CD4-positive, alpha-beta T cell treated with Interleukin-10 for 1 hour (primary cell): ENCODE measurements at regions not wholly inside any gene's neighbourhood (a gene's known extent, or its start where the extent isn't known, plus 50 kb on each side); places are given as distances from the start of the nearest gene placed in this dataset.
"Not testable (repeated sequence)": the region's sequence is repeated elsewhere in the genome, so short reads cannot be mapped to it uniquely, and the experiment has no call there.

Experiments
- DNase-seq: peaks from one replicate; pipeline ENCODE4 v3.0.0-alpha.2; 2020

- no peak for DNase-seq
Observed at GRCh38 chr11:49499117-49499516, 290.7 kb upstream of the FOLH1 start.

- no peak for DNase-seq
Observed at GRCh38 chr11:49505231-49505630, 296.8 kb upstream of the FOLH1 start.

GRCh38 chr11:49526240-49526829, 317.9 kb upstream of the FOLH1 start:
- DNase-seq, result peak; percentile 7

GRCh38 chr11:49533204-49533603, 324.8 kb upstream of the FOLH1 start:
- DNase-seq, result no peak

GRCh38 chr11:49538927-49539326, 330.5 kb upstream of the FOLH1 start:
- DNase-seq, result not testable (repeated sequence)

GRCh38 chr11:49558261-49558847, 350.0 kb upstream of the FOLH1 start:
- not testable (repeated sequence) for DNase-seq

- not testable (repeated sequence) for DNase-seq
Observed at GRCh38 chr11:49560593-49560992, 352.2 kb upstream of the FOLH1 start.

GRCh38 chr11:49561240-49561880, 353.0 kb upstream of the FOLH1 start:
- DNase-seq, result not testable (repeated sequence)

- DNase-seq, result not testable (repeated sequence)
Observed at GRCh38 chr11:49562262-49562661, 353.9 kb upstream of the FOLH1 start.

GRCh38 chr11:49579492-49579891, 371.1 kb upstream of the FOLH1 start:
- DNase-seq, result not testable (repeated sequence)

- DNase-seq, result not testable (repeated sequence)
Observed at GRCh38 chr11:49585495-49585894, 366.7 kb upstream of the OR4C13 start.

- not testable (repeated sequence) for DNase-seq
Observed at GRCh38 chr11:49608892-49609291, 343.3 kb upstream of the OR4C13 start.

- not testable (repeated sequence) for DNase-seq
Observed at GRCh38 chr11:49623872-49624271, 328.3 kb upstream of the OR4C13 start.

GRCh38 chr11:49670705-49671104, 281.5 kb upstream of the OR4C13 start:
- DNase-seq, result not testable (repeated sequence)

- DNase-seq, result not testable (repeated sequence)
Observed at GRCh38 chr11:49702121-49702520, 250.1 kb upstream of the OR4C13 start.

GRCh38 chr11:49750447-49750846, 201.7 kb upstream of the OR4C13 start:
- not testable (repeated sequence) for DNase-seq

GRCh38 chr11:49750960-49751359, 201.2 kb upstream of the OR4C13 start:
- not testable (repeated sequence) for DNase-seq

- not testable (repeated sequence) for DNase-seq
Observed at GRCh38 chr11:49780791-49781190, 171.4 kb upstream of the OR4C13 start.

- DNase-seq, result not testable (repeated sequence)
Observed at GRCh38 chr11:49782000-49782399, 170.2 kb upstream of the OR4C13 start.

GRCh38 chr11:49783841-49784240, 168.3 kb upstream of the OR4C13 start:
- not testable (repeated sequence) for DNase-seq

- DNase-seq, result not testable (repeated sequence)
Observed at GRCh38 chr11:49789787-49790186, 162.4 kb upstream of the OR4C13 start.

GRCh38 chr11:49798206-49798837, 153.9 kb upstream of the OR4C13 start:
- not testable (repeated sequence) for DNase-seq

GRCh38 chr11:49817705-49818430, 134.3 kb upstream of the OR4C13 start:
- DNase-seq, result not testable (repeated sequence)
